ENCODE measurements at regions not wholly inside any gene's neighbourhood (a gene's known extent, or its start where the extent isn't known, plus 50 kb on each side); places are given as distances from the start of the nearest gene placed in this dataset.

GRCh38 chr10:10845826-10846503, 171.7 kb upstream of the CELF2 start:
- no peak for TF ChIP-seq EZH2 (IDR thresholded peaks at IDR 0.05; ENCODE audit: borderline replicate concordance, low read length)
- TF ChIP-seq CTCF (IDR thresholded peaks at IDR 0.05; ENCODE audit: low read length), result no peak
